Posterior vena cava (tissue), 2 donors: ENCODE measurements at regions not wholly inside any gene's neighbourhood (a gene's known extent, or its start where the extent isn't known, plus 50 kb on each side); places are given as distances from the start of the nearest gene placed in this dataset.
A peak's percentile ranks its signal among the peaks of the same experiment; 100 is the strongest.
"Not testable (repeated sequence)": the region's sequence is repeated elsewhere in the genome, so short reads cannot be mapped to it uniquely, and the experiment has no call there.

Source experiments
- DNase-seq: peaks from one replicate; pipeline ENCODE4 v3.0.0-alpha.2; 2020; ENCODE audit warnings: low spot score
- intact Hi-C, 2 donors: fragments of 100-400 bp; cut with DNase I; formaldehyde crosslinking; loops; one replicate each; pipeline versions ENCODE4 v1.14.1 to v1.14.2; 2022 to 2023
- donor health status: DM: yes; HTN: yes; CAD: no.
- donor health status: DM: yes; HTN: yes; CAD: no.

- intact Hi-C loops, DNase-seq: not testable (repeated sequence)
Observed at GRCh38 chr1:143502038-143502437, 469.7 kb downstream of the FAM72C start.

GRCh38 chr1:143498059-143498749 lies 473.6 kb downstream of the FAM72C start:
- intact Hi-C loops, result not testable (repeated sequence)
- DNase-seq, result peak; percentile 73

GRCh38 chr1:143497374-143497747 lies 474.4 kb downstream of the FAM72C start:
- peak; percentile 80 for DNase-seq
- intact Hi-C loops, result no loop called here

DNA sequence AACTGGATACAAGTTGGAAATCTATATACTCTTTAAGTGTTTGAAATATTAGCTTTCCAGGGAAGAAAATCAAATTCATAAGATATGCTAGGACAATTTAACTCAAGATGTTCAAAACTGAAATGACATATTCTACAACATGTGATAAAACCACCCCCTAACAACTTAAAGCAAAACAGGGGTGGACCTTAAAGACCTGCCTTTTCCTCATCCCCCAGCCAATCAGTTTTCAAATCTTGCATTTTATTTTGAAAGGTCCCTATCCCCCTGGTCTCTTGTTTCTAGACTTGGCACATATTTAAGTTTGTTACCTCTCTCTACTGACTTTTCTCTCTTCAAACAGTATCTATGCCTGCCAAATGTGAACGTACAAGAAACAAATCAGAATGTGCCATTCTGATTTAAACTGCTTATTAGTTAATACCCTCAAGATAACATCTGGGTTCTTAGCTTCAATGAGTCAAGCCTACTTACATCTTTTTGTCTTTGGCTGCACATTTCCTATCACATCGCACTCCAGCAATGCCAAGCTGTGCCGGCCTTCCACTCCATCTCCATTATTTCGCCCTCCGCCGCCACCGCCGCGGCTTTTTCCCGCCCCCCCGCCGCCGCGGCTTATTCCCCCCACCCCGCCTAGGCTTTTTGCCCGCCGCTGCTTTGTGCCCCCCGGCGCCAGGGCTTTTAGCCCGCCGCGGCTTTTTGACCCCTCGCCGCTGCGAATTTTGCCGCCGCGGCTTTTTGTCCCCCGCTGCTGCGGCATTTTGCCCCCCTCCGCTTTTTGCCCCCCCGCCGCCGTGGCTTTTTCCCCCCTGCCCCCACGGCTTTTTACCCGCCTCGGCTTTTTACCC lies 475.0 kb downstream of the FAM72C start:
- intact Hi-C loops, DNase-seq: not testable (repeated sequence)
